ENCODE measurements at regions not wholly inside any gene's neighbourhood (a gene's known extent, or its start where the extent isn't known, plus 50 kb on each side); places are given as distances from the start of the nearest gene placed in this dataset.

- no peak overlapping the region for H2BK5ac ChIP-seq (ENCODE audit: low read depth, low read length, poor library complexity, severe bottlenecking)
- peak overlapping the region; percentile 78 for H3K9ac ChIP-seq (ENCODE audit: low read length)
- H3K27me3 ChIP-seq (ENCODE audit: control insufficient read depth in 1 of 2, insufficient read depth in 1 of 2, low read length in 2 of 2) = no peaks in the 10 kb centered on the region
- H3K4ac ChIP-seq (ENCODE audit: low read depth in 1 of 2, low read length in 2 of 2) = no peak overlapping the region
- H3K27ac ChIP-seq (ENCODE audit: low read length, poor library complexity, severe bottlenecking) = no peak overlapping the region
- peak overlapping the region in 1 of 2 experiments; percentile 66 for H3K4me3 ChIP-seq (ENCODE audit: insufficient read depth in 1 of 2, low read depth in 1 of 2, low read length in 2 of 2)
- no peak overlapping the region for H2BK15ac ChIP-seq (ENCODE audit: low read depth, poor library complexity, severe bottlenecking)
- H4K8ac ChIP-seq (ENCODE audit: low read length) = no peak overlapping the region
- H3K14ac ChIP-seq (ENCODE audit: low read length in 2 of 2) = no peak overlapping the region
- peak overlapping the region; percentile 64 for H4K91ac ChIP-seq (ENCODE audit: low read length)
- peaks cover 9% of the 10 kb centered on the region for H3K9me3 ChIP-seq (ENCODE audit: control insufficient read depth, low read length)
- H3K4me2 ChIP-seq (ENCODE audit: low read length, poor library complexity, severe bottlenecking) = no peak overlapping the region
- peak overlapping the region; percentile 27 for H2BK120ac ChIP-seq (ENCODE audit: low read depth, low read length)
- peak overlapping the region in 1 of 2 experiments; percentile 28 for H3K18ac ChIP-seq (ENCODE audit: low read depth in 1 of 2, low read length in 2 of 2)
- no peaks in the 10 kb centered on the region for H3K36me3 ChIP-seq (ENCODE audit: control insufficient read depth in 1 of 2, insufficient read depth in 2 of 2, low read depth in 1 of 2, low read length in 2 of 2)
- H3K4me1 ChIP-seq (ENCODE audit: control insufficient read depth, insufficient read depth, low read depth, low read length) = no peaks in the 10 kb centered on the region
- H2AFZ ChIP-seq (ENCODE audit: low read depth, low read length) = no peak overlapping the region
- peak; percentile 42 for DNase-seq
- H2BK12ac ChIP-seq (ENCODE audit: low read length in 2 of 2) = peak overlapping the region in 1 of 2 experiments; percentile 11
- H3K23ac ChIP-seq (ENCODE audit: low read length in 2 of 2) = no peak overlapping the region
- H3K79me1 ChIP-seq (replicated peaks; ENCODE audit: low read length, poor library complexity, severe bottlenecking) = no peaks in the 10 kb centered on the region
- H2AK5ac ChIP-seq (ENCODE audit: low read length, severe bottlenecking) = no peak overlapping the region
- 90% methylated on average over 17 of the region's 19 CpGs for WGBS
Measured at GRCh38 chr9:134526584-134527477, 114.8 kb upstream of the COL5A1 start.

DNA sequence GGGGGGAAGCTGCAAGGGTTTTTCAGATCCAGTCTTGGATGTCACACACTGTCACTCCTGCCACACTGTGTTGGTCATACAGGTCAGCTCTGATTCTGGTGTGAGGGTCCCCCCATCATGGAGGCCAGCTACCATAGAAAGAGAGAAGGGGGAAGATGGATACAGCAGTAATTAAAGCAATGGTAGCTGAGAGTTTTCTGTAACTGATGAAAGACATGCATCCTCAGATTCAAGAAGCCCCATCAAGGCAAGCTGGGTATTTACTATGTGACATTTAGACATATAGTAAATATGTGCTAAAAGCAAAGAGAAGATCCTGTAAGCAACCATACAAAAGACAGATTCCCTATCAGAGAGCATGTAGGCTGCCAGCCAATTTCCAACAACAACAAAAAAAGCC, 110.9 kb upstream of the COL5A1 start:
- H2BK12ac ChIP-seq (ENCODE audit: low read length in 2 of 2) = peak overlapping the region in 1 of 2 experiments; percentile 19
- peaks cover 9% of the 10 kb centered on the region for H3K9me3 ChIP-seq (ENCODE audit: control insufficient read depth, low read length)
- no peak overlapping the region for H2BK5ac ChIP-seq (ENCODE audit: low read depth, low read length, poor library complexity, severe bottlenecking)
- H3K4me2 ChIP-seq (ENCODE audit: low read length, poor library complexity, severe bottlenecking) = no peak overlapping the region
- H2AK5ac ChIP-seq (ENCODE audit: low read length, severe bottlenecking) = no peak overlapping the region
- no peaks in the 10 kb centered on the region for H3K27me3 ChIP-seq (ENCODE audit: control insufficient read depth in 1 of 2, insufficient read depth in 1 of 2, low read length in 2 of 2)
- no peaks in the 10 kb centered on the region for H3K36me3 ChIP-seq (ENCODE audit: control insufficient read depth in 1 of 2, insufficient read depth in 2 of 2, low read depth in 1 of 2, low read length in 2 of 2)
- H3K23ac ChIP-seq (ENCODE audit: low read length in 2 of 2) = no peak overlapping the region
- H2AFZ ChIP-seq (ENCODE audit: low read depth, low read length) = no peak overlapping the region
- H4K91ac ChIP-seq (ENCODE audit: low read length) = no peak overlapping the region
- H3K18ac ChIP-seq (ENCODE audit: low read depth in 1 of 2, low read length in 2 of 2) = no peak overlapping the region
- no peak overlapping the region for H3K14ac ChIP-seq (ENCODE audit: low read length in 2 of 2)
- no peak overlapping the region for H3K4me3 ChIP-seq (ENCODE audit: insufficient read depth in 1 of 2, low read depth in 1 of 2, low read length in 2 of 2)
- no peaks in the 10 kb centered on the region for H3K79me1 ChIP-seq (replicated peaks; ENCODE audit: low read length, poor library complexity, severe bottlenecking)
- no peak for DNase-seq
- H3K4me1 ChIP-seq (ENCODE audit: control insufficient read depth, insufficient read depth, low read depth, low read length) = peaks cover 17% of the 10 kb centered on the region
- H3K9ac ChIP-seq (ENCODE audit: low read length) = peak overlapping the region; percentile 66
- peak overlapping the region; percentile 57 for H2BK15ac ChIP-seq (ENCODE audit: low read depth, poor library complexity, severe bottlenecking)
- H4K8ac ChIP-seq (ENCODE audit: low read length) = no peak overlapping the region
- no peak overlapping the region for H3K4ac ChIP-seq (ENCODE audit: low read depth in 1 of 2, low read length in 2 of 2)
- H3K27ac ChIP-seq (ENCODE audit: low read length, poor library complexity, severe bottlenecking) = no peak overlapping the region
- no peak overlapping the region for H2BK120ac ChIP-seq (ENCODE audit: low read depth, low read length)

DNA sequence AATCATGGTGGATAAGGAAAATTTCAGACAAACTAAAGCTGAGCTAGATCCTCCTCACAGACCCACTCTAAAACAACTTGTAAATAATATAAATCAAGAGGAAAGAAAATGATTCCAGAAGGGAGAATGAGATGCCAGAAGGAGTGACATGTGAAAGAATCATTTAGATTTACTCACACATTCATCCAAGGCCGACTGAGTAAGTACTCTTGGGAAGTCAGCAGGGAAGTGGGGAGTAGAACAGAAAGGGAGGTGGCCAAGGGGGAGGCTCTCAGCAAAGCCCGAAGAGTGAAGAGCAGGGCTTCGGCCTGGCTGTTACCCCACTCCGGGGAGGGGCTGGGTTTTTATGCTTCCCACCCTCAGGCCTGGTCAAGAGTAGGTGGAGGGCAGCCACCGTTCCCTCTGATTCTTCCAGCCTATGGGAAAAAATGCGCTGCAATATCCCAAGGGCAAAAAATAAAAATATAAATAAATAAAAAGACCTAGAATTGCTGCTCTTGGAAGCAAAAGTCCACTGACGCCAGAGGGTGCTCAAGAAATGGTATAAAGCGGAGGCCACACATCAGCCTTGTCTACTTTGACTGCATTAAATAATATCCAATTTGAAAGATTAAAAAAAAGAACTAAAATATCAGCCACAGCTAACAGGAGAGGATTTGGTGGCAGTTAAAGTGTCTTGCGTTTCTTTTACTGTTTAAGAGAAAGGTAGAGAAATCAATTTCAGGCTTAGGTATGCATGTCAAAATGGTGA, 110.2 kb upstream of the COL5A1 start:
- H3K14ac ChIP-seq (ENCODE audit: low read length in 2 of 2) = no peak overlapping the region
- 78% methylated on average over 7 of the region's 9 CpGs for WGBS
- H3K9ac ChIP-seq (ENCODE audit: low read length) = peak overlapping the region; percentile 66

DNA sequence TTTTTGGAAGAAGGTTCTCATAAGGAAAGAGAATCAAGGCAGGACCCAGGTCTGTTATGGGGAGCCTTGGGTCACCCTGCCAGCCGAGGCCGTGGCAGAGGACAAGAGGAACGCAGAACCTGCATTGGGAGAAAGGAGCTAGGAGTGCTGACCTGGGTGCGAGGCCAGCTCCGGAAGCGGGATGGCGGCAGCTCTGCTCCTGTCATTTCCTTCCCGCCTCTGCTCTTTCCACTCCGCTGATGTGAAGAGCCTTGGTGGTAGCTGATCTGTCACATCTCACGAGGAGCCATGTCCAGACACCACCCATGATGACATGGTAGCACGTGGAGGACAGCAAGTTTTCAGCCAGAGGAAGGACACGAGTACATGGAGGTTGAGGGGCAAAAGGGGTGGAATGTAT, 109.5 kb upstream of the COL5A1 start:
- no peak overlapping the region for H2AFZ ChIP-seq (ENCODE audit: low read depth, low read length)
- H3K4me2 ChIP-seq (ENCODE audit: low read length, poor library complexity, severe bottlenecking) = no peak overlapping the region
- H3K23ac ChIP-seq (ENCODE audit: low read length in 2 of 2) = no peak overlapping the region
- no peak overlapping the region for H2AK5ac ChIP-seq (ENCODE audit: low read length, severe bottlenecking)
- DNase-seq = no peak
- WGBS = 85% methylated on average over 12 of the region's 12 CpGs
- H2BK120ac ChIP-seq (ENCODE audit: low read depth, low read length) = no peak overlapping the region
- H4K8ac ChIP-seq (ENCODE audit: low read length) = no peak overlapping the region
- peaks cover 30% of the 10 kb centered on the region for H3K4me1 ChIP-seq (ENCODE audit: control insufficient read depth, insufficient read depth, low read depth, low read length)
- peak overlapping the region in 1 of 2 experiments; percentile 66 for H3K14ac ChIP-seq (ENCODE audit: low read length in 2 of 2)
- no peak overlapping the region for H3K4ac ChIP-seq (ENCODE audit: low read depth in 1 of 2, low read length in 2 of 2)
- H3K27me3 ChIP-seq (ENCODE audit: control insufficient read depth in 1 of 2, insufficient read depth in 1 of 2, low read length in 2 of 2) = no peaks in the 10 kb centered on the region
- H3K27ac ChIP-seq (ENCODE audit: low read length, poor library complexity, severe bottlenecking) = no peak overlapping the region
- no peak overlapping the region for H3K18ac ChIP-seq (ENCODE audit: low read depth in 1 of 2, low read length in 2 of 2)
- H3K9me3 ChIP-seq (ENCODE audit: control insufficient read depth, low read length) = peaks cover 9% of the 10 kb centered on the region
- H3K36me3 ChIP-seq (ENCODE audit: control insufficient read depth in 1 of 2, insufficient read depth in 2 of 2, low read depth in 1 of 2, low read length in 2 of 2) = no peaks in the 10 kb centered on the region
- H2BK5ac ChIP-seq (ENCODE audit: low read depth, low read length, poor library complexity, severe bottlenecking) = no peak overlapping the region
- no peak overlapping the region for H4K91ac ChIP-seq (ENCODE audit: low read length)
- H2BK12ac ChIP-seq (ENCODE audit: low read length in 2 of 2) = peak overlapping the region; percentile 33 to 85
- no peaks in the 10 kb centered on the region for H3K79me1 ChIP-seq (replicated peaks; ENCODE audit: low read length, poor library complexity, severe bottlenecking)
- no peak overlapping the region for H3K4me3 ChIP-seq (ENCODE audit: insufficient read depth in 1 of 2, low read depth in 1 of 2, low read length in 2 of 2)
- H2BK15ac ChIP-seq (ENCODE audit: low read depth, poor library complexity, severe bottlenecking) = no peak overlapping the region
- peak overlapping the region; percentile 66 for H3K9ac ChIP-seq (ENCODE audit: low read length)

More for the DNA sequence above, 110.2 kb upstream of the COL5A1 start:
- Histone ChIP-seq H2BK15ac (ENCODE audit: low read depth, poor library complexity, severe bottlenecking) (no peak overlapping the region), H3K23ac (ENCODE audit: low read length in 2 of 2) (no peak overlapping the region), H2BK5ac (ENCODE audit: low read depth, low read length, poor library complexity, severe bottlenecking) (no peak overlapping the region), H3K4me3 (ENCODE audit: insufficient read depth in 1 of 2, low read depth in 1 of 2, low read length in 2 of 2) (no peak overlapping the region), H3K18ac (ENCODE audit: low read depth in 1 of 2, low read length in 2 of 2) (no peak overlapping the region), H2AFZ (ENCODE audit: low read depth, low read length) (no peak overlapping the region), H2BK12ac (ENCODE audit: low read length in 2 of 2) (peak overlapping the region in 1 of 2 experiments; percentile 2), H4K8ac (ENCODE audit: low read length) (no peak overlapping the region), H3K36me3 (ENCODE audit: control insufficient read depth in 1 of 2, insufficient read depth in 2 of 2, low read depth in 1 of 2, low read length in 2 of 2) (no peaks in the 10 kb centered on the region), H2AK5ac (ENCODE audit: low read length, severe bottlenecking) (no peak overlapping the region), H3K9me3 (ENCODE audit: control insufficient read depth, low read length) (peaks cover 9% of the 10 kb centered on the region), H4K91ac (ENCODE audit: low read length) (no peak overlapping the region), H3K4ac (ENCODE audit: low read depth in 1 of 2, low read length in 2 of 2) (no peak overlapping the region), H3K27ac (ENCODE audit: low read length, poor library complexity, severe bottlenecking) (no peak overlapping the region), H3K27me3 (ENCODE audit: control insufficient read depth in 1 of 2, insufficient read depth in 1 of 2, low read length in 2 of 2) (no peaks in the 10 kb centered on the region), H2BK120ac (ENCODE audit: low read depth, low read length) (no peak overlapping the region), H3K79me1 (replicated peaks; ENCODE audit: low read length, poor library complexity, severe bottlenecking) (no peaks in the 10 kb centered on the region), H3K4me2 (ENCODE audit: low read length, poor library complexity, severe bottlenecking) (no peak overlapping the region), H3K4me1 (ENCODE audit: control insufficient read depth, insufficient read depth, low read depth, low read length) (peaks cover 24% of the 10 kb centered on the region)
- peak; percentile 35 for DNase-seq
